ENCODE measurements at regions not wholly inside any gene's neighbourhood (a gene's known extent, or its start where the extent isn't known, plus 50 kb on each side); places are given as distances from the start of the nearest gene placed in this dataset.
"Not testable (repeated sequence)": the region's sequence is repeated elsewhere in the genome, so short reads cannot be mapped to it uniquely, and the experiment has no call there.

DNA sequence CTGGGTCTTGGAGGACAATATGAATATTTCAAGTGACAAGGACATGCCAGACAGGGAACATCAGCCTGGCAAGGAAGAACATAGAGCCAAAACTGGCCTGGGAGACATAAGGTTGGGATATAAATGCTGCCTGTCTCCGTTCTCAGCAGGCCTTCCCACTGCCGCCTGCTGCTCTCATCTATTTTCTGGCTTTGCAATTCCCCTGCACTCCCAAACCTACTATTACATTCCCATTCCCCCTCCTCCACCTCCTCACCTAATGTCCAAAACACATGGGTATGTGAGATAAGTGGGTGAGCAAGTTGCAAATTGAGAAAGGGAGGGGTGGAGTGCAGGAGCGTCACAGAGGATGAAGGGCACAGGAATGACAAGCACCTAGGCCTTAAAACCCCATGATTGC is 244.3 kb upstream of the CDH8 start:
- Histone ChIP-seq H3K4me1 (no peaks in the 10 kb centered on the region), H3K27ac (no peak overlapping the region), H3K36me3 (no peaks in the 10 kb centered on the region), H3K4me3 (no peak overlapping the region), H3K27me3 (no peaks in the 10 kb centered on the region), H3K9me3 (no peaks in the 10 kb centered on the region), H3K9ac (ENCODE audit: low read depth in 2 of 2, low read length in 2 of 2) (no peak overlapping the region)
- TF ChIP-seq, protein P1, sequence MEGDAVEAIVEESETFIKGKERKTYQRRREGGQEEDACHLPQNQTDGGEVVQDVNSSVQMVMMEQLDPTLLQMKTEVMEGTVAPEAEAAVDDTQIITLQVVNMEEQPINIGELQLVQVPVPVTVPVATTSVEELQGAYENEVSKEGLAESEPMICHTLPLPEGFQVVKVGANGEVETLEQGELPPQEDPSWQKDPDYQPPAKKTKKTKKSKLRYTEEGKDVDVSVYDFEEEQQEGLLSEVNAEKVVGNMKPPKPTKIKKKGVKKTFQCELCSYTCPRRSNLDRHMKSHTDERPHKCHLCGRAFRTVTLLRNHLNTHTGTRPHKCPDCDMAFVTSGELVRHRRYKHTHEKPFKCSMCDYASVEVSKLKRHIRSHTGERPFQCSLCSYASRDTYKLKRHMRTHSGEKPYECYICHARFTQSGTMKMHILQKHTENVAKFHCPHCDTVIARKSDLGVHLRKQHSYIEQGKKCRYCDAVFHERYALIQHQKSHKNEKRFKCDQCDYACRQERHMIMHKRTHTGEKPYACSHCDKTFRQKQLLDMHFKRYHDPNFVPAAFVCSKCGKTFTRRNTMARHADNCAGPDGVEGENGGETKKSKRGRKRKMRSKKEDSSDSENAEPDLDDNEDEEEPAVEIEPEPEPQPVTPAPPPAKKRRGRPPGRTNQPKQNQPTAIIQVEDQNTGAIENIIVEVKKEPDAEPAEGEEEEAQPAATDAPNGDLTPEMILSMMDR (IDR thresholded peaks at IDR 0.05) = no peak
- DNase-seq = no peak
- intact Hi-C loops (cut with DNase I) = no loop called here

DNA sequence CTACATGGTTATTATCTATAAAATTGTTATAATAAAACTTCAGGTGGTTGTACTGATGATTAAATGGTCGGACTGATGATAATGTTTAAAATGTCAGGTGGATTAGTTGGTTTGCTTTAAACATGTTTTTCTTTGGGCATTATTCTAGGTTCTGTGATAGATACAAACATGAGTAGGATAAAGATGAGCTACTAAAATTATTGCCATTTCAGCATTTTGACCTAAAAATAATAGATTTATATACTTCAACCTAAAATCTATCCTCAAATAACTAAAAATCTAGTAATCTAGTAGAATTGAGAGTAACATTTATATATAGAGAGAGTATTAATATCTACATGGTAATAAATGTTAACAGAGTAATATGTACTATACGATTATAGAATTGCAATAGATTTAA is 241.7 kb upstream of the CDH8 start:
- TF ChIP-seq, protein P1 (IDR thresholded peaks at IDR 0.05) = no peak
- no peak overlapping the region for H3K27ac ChIP-seq

DNA sequence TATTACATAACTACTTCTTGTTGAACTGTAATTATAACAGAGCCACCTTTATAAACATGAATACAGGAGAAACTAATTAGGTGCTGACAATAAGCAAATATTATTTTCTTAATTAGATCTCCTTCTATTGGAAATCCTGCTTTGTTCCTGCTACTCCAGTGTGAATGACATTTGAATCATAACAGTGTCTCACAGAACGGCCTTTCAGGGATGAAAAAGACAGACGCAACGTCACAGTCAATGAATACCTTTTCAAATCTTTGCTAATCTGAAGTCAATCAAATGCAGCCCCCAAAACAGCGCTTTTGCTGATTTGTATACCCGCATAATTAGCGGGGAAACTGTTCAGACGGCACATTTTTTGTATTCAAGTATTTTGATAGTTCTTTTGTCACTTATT is 240.4 kb upstream of the CDH8 start:
- Histone ChIP-seq H3K4me1 (no peaks in the 10 kb centered on the region), H3K4me3 (no peak overlapping the region), H3K36me3 (no peaks in the 10 kb centered on the region), H3K9ac (ENCODE audit: low read depth in 2 of 2, low read length in 2 of 2) (no peak overlapping the region), H3K27ac (no peak overlapping the region), H3K9me3 (no peaks in the 10 kb centered on the region), H3K27me3 (no peaks in the 10 kb centered on the region)
- intact Hi-C loops (cut with DNase I) = no loop called here
- TF ChIP-seq, protein P1 (IDR thresholded peaks at IDR 0.05) = no peak
- no peak for DNase-seq

More for the DNA sequence above, 241.7 kb upstream of the CDH8 start:
- Histone ChIP-seq H3K9ac (ENCODE audit: low read depth in 2 of 2, low read length in 2 of 2) (no peak overlapping the region), H3K4me1 (no peaks in the 10 kb centered on the region), H3K4me3 (no peak overlapping the region), H3K36me3 (no peaks in the 10 kb centered on the region), H3K9me3 (no peaks in the 10 kb centered on the region), H3K27me3 (no peaks in the 10 kb centered on the region)
- intact Hi-C loops (cut with DNase I) = no loop called here
- DNase-seq = no peak

DNA sequence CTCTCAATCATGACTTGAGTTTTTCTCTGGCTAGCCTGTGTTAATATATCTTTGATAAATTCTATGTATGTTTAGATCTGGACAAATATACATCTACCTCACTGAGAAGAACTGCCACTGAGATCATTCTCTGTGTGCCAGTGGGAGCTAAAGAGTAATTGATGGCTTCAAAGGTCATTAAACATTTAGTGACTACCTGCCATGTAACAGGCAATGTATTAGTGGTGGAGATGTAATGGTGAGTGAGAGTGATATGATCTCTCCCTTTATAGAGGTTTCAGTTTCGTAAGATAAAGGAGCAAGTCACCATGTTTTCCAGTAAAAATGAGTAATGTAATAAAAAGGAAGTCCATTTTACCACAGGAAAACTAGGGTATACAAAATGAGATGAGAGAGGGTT is 235.8 kb upstream of the CDH8 start:
- H3K9ac ChIP-seq (ENCODE audit: low read depth in 2 of 2, low read length in 2 of 2) = no peak overlapping the region

DNA sequence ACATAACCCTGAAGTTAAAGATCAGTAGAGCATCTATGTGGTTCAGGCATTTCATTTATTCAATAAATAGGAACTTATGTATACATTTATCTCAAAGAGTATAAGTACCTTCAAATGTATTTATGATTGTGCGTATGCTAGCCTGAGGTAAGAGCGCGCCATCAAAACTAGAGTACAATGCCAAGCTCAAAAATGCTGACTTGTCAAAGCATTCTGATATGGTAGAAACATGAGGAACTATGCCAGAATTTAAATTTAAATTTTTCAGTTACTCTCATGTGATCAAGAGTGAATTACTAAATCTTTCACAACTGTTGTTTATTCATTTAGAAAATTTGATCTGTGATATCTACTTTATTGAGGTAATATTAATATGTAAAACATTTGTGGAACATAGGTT is 225.5 kb upstream of the CDH8 start:
- H3K36me3 ChIP-seq = no peaks in the 10 kb centered on the region
- no peaks in the 10 kb centered on the region for H3K27me3 ChIP-seq
- intact Hi-C loops (cut with DNase I) = no loop called here
- TF ChIP-seq, protein P1 (IDR thresholded peaks at IDR 0.05) = no peak
- no peak overlapping the region for H3K4me3 ChIP-seq
- H3K27ac ChIP-seq = no peak overlapping the region
- no peaks in the 10 kb centered on the region for H3K9me3 ChIP-seq
- no peak overlapping the region for H3K9ac ChIP-seq (ENCODE audit: low read depth in 2 of 2, low read length in 2 of 2)
- no peaks in the 10 kb centered on the region for H3K4me1 ChIP-seq
- DNase-seq = no peak

More for the DNA sequence above, 235.8 kb upstream of the CDH8 start:
- DNase-seq = no peak
- H3K9me3 ChIP-seq = no peaks in the 10 kb centered on the region
- TF ChIP-seq, protein P1 (IDR thresholded peaks at IDR 0.05) = no peak
- H3K27ac ChIP-seq = no peak overlapping the region
- intact Hi-C loops (cut with DNase I) = no loop called here
- no peaks in the 10 kb centered on the region for H3K27me3 ChIP-seq
- no peaks in the 10 kb centered on the region for H3K36me3 ChIP-seq
- no peak overlapping the region for H3K4me3 ChIP-seq
- H3K4me1 ChIP-seq = no peaks in the 10 kb centered on the region

DNA sequence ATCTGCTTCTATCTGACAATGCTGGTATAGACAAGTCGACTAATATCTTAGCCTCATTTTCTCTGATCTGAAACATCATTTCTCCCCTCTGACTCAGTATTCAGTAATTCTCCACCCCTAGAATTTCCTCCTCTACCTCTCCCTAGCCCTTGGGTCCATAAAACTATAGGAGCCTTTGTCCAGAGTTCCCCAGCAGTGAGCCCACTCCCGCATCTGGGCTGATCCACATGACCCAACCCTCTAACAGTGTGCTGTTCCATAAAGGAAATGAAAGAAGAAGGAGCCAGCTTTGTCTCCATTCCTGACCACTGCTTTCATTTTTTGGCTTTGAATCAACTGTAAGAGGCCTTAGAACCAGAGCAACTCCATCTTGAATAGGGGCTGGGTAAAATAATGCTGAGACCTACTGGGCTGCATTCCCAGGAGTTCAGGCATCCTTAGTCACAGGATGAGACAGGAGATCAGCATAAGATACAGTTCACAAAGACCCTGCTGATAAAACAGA is 222.7 kb upstream of the CDH8 start:
- intact Hi-C loops (cut with DNase I); H3K9ac ChIP-seq (ENCODE audit: low read depth in 2 of 2, low read length in 2 of 2); H3K4me1 ChIP-seq; H3K4me3 ChIP-seq; H3K36me3 ChIP-seq; H3K9me3 ChIP-seq; DNase-seq; H3K27ac ChIP-seq; H3K27me3 ChIP-seq: not testable (repeated sequence)

Measured in colonic mucosa (tissue), 4 donors.